Osteocyte (in vitro differentiated cells): ENCODE measurements at regions not wholly inside any gene's neighbourhood (a gene's known extent, or its start where the extent isn't known, plus 50 kb on each side); places are given as distances from the start of the nearest gene placed in this dataset.

ENCODE experiments used
- DNase-seq: peaks from one replicate; pipeline ENCODE4 v3.0.0; 2021; ENCODE audit warnings: mixed read lengths; ENCODE audit not compliant: unreplicated experiment; ENCODE audit errors: extremely low spot score
- H3K27ac Mint-ChIP-seq: one replicate; pipeline ENCODE4 v1.8.0; 2021; ENCODE audit warnings: mild to moderate bottlenecking, mixed read lengths; ENCODE audit not compliant: unreplicated experiment
- H3K27me3 Mint-ChIP-seq: one replicate; pipeline ENCODE4 v1.8.0; 2021; ENCODE audit warnings: mixed read lengths; ENCODE audit not compliant: unreplicated experiment
- H3K36me3 Mint-ChIP-seq: one replicate; pipeline ENCODE4 v1.8.0; 2021; ENCODE audit warnings: mixed read lengths; ENCODE audit not compliant: unreplicated experiment
- H3K4me1 Mint-ChIP-seq: one replicate; pipeline ENCODE4 v1.8.0; 2021; ENCODE audit warnings: mixed read lengths; ENCODE audit not compliant: unreplicated experiment
- H3K4me3 Mint-ChIP-seq: one replicate; pipeline ENCODE4 v1.8.0; 2021; ENCODE audit warnings: mild to moderate bottlenecking, moderate library complexity, mixed read lengths; ENCODE audit not compliant: unreplicated experiment
- H3K9me3 Mint-ChIP-seq: one replicate; pipeline ENCODE4 v1.8.0; 2021; ENCODE audit warnings: mixed read lengths; ENCODE audit not compliant: unreplicated experiment
- CTCF ChIP-seq: fragments of 200-600 bp; sonication (generic); IDR thresholded peaks from 2 replicates; pipeline ENCODE4 v1.5.0; 2021; ENCODE audit warnings: antibody characterized with exemption, mild to moderate bottlenecking, moderate library complexity

GRCh38 chr7:80039251-80039884 lies 95.3 kb upstream of the GNAI1 start:
- no peak for DNase-seq
- no peaks in the 10 kb centered on the region for H3K36me3 Mint-ChIP-seq
- H3K27me3 Mint-ChIP-seq = peaks cover 34% of the 10 kb centered on the region
- no peak for TF ChIP-seq CTCF
- H3K4me1 Mint-ChIP-seq = no peaks in the 10 kb centered on the region
- H3K4me3 Mint-ChIP-seq = no peak overlapping the region
- H3K9me3 Mint-ChIP-seq = no peaks in the 10 kb centered on the region
- H3K27ac Mint-ChIP-seq = no peak overlapping the region

GRCh38 chr7:80037689-80038088 lies 96.9 kb upstream of the GNAI1 start:
- no peaks in the 10 kb centered on the region for H3K36me3 Mint-ChIP-seq

GRCh38 chr7:80036107-80036506 lies 98.5 kb upstream of the GNAI1 start:
- H3K27ac Mint-ChIP-seq = no peak overlapping the region
- H3K4me3 Mint-ChIP-seq = no peak overlapping the region
- no peak for TF ChIP-seq CTCF
- no peaks in the 10 kb centered on the region for H3K9me3 Mint-ChIP-seq
- DNase-seq = no peak
- no peaks in the 10 kb centered on the region for H3K4me1 Mint-ChIP-seq
- H3K27me3 Mint-ChIP-seq = peaks cover 30% of the 10 kb centered on the region
- no peaks in the 10 kb centered on the region for H3K36me3 Mint-ChIP-seq

More at GRCh38 chr7:80037689-80038088, 96.9 kb upstream of the GNAI1 start:
- Mint-ChIP-seq H3K4me1 (no peaks in the 10 kb centered on the region), H3K4me3 (no peak overlapping the region), H3K27me3 (peaks cover 26% of the 10 kb centered on the region), H3K9me3 (no peaks in the 10 kb centered on the region), H3K27ac (no peak overlapping the region)
- DNase-seq = no peak
- TF ChIP-seq CTCF = no peak

- TF ChIP-seq CTCF = no peak
- Mint-ChIP-seq H3K27ac (no peak overlapping the region), H3K4me1 (no peaks in the 10 kb centered on the region), H3K27me3 (peaks cover 19% of the 10 kb centered on the region), H3K9me3 (peaks cover 6% of the 10 kb centered on the region), H3K36me3 (no peaks in the 10 kb centered on the region), H3K4me3 (no peak overlapping the region)
- no peak for DNase-seq
Measured at GRCh38 chr7:80028717-80029116, 105.9 kb upstream of the GNAI1 start.

GRCh38 chr7:80027611-80028173 lies 106.9 kb upstream of the GNAI1 start:
- DNase-seq = no peak

More at GRCh38 chr7:80027611-80028173, 106.9 kb upstream of the GNAI1 start:
- Mint-ChIP-seq H3K4me3 (no peak overlapping the region), H3K27me3 (peaks cover 23% of the 10 kb centered on the region), H3K36me3 (no peaks in the 10 kb centered on the region), H3K9me3 (peaks cover 13% of the 10 kb centered on the region), H3K4me1 (no peaks in the 10 kb centered on the region), H3K27ac (no peak overlapping the region)
- no peak for TF ChIP-seq CTCF
